Panc1 (cell line): ENCODE measurements at regions not wholly inside any gene's neighbourhood (a gene's known extent, or its start where the extent isn't known, plus 50 kb on each side); places are given as distances from the start of the nearest gene placed in this dataset.

Experiments
- ATAC-seq: fragments of 200-7000 bp; cut with Tn5 transposase; 2 replicates; pipeline ENCODE4 v1.9.1; 2020; ENCODE audit warnings: mild to moderate bottlenecking, moderate library complexity
- BruUV-seq: library from RNA; stranded (reverse); fragments of 400-500 nt; replicated peaks from 2 replicates; lab custom pipeline; 2021; lab: Mats Ljungman, UMichigan
- CTCF ChIA-PET: fragments of 300-600 bp; sonication (Branson Sonifier 250); formaldehyde crosslinking; loops from one replicate; lab custom pipeline; 2022; ENCODE audit warnings: antibody characterized with exemption; lab: Charles Lee
- POLR2A ChIA-PET: fragments of 300-600 bp; sonication (Branson Sonifier 250); formaldehyde crosslinking; loops from one replicate; lab custom pipeline; 2022; ENCODE audit warnings: antibody characterized with exemption; lab: Charles Lee
- DNase-seq: peaks from one replicate; pipeline ENCODE4 v3.0.0-alpha.2; 2010; ENCODE audit warnings: low read depth, low spot score
- H3K27ac ChIP-seq: 2 replicates; pipeline ENCODE4 v1.5.1; 2011; ENCODE audit warnings: mild to moderate bottlenecking, low read length, inconsistent platforms
- H3K27me3 ChIP-seq: fragments of 200-500 bp; sonication (Bioruptor generic); 2 replicates; pipeline ENCODE4 v1.6.0; 2014; ENCODE audit warnings: low read length, inconsistent platforms; ENCODE audit not compliant: control insufficient read depth, insufficient read depth
- H3K36me3 ChIP-seq: fragments of 200-500 bp; sonication (Bioruptor generic); 2 replicates; pipeline ENCODE4 v1.5.1; 2014; ENCODE audit warnings: inconsistent platforms, mild to moderate bottlenecking, low read length, moderate library complexity; ENCODE audit not compliant: control insufficient read depth, insufficient read depth
- H3K4me1 ChIP-seq: 2 replicates; pipeline ENCODE4 v1.5.1; 2011; ENCODE audit warnings: inconsistent platforms, mild to moderate bottlenecking, low read length, moderate library complexity; ENCODE audit not compliant: control insufficient read depth, insufficient read depth
- H3K4me3 ChIP-seq, 2 experiments: 2 replicates each; pipeline ENCODE4 v1.5.1; 2011 to 2012; ENCODE audit warnings: low read depth in 2 of 2, low read length in 2 of 2, mild to moderate bottlenecking in 2 of 2, inconsistent platforms in 1 of 2, moderate library complexity in 1 of 2
- H3K9me3 ChIP-seq: fragments of 200-500 bp; sonication (Bioruptor generic); 2 replicates; pipeline ENCODE4 v1.5.1; 2014; ENCODE audit warnings: low read depth, mild to moderate bottlenecking, inconsistent platforms, low read length, moderate library complexity; ENCODE audit not compliant: control insufficient read depth, insufficient read depth
- CTCF ChIP-seq: fragments of 450-650 bp; IDR thresholded peaks from 2 replicates; pipeline ENCODE4 v1.5.1; 2017; ENCODE audit warnings: mild to moderate bottlenecking
- POLR2AphosphoS5 ChIP-seq: IDR thresholded peaks from 2 replicates; pipeline ENCODE4 v1.6.1; 2012; ENCODE audit warnings: mild to moderate bottlenecking, low read depth, low read length, moderate library complexity
- REST ChIP-seq, 2 experiments: IDR thresholded peaks; 2 replicates each; pipeline ENCODE4 v1.6.1; 2011 to 2012; ENCODE audit warnings: low read depth in 2 of 2, control low read depth in 1 of 2, low read length in 1 of 2, mild to moderate bottlenecking in 1 of 2, moderate library complexity in 1 of 2; ENCODE audit not compliant: insufficient read depth in 1 of 2
- SIN3A ChIP-seq: IDR thresholded peaks from 2 replicates; pipeline ENCODE4 v1.6.1; 2012; ENCODE audit warnings: low read depth, mild to moderate bottlenecking, low read length, moderate library complexity, borderline replicate concordance; ENCODE audit not compliant: insufficient read depth
- TCF7L2 ChIP-seq: IDR thresholded peaks from 2 replicates; pipeline ENCODE4 v1.6.1; 2011; ENCODE audit warnings: mild to moderate bottlenecking, low read depth, low read length, inconsistent platforms
- in situ Hi-C: cut with HindIII; loops from 2 replicates; pipeline ENCODE4 v1.10.0; 2016; ENCODE audit warnings: low sequenced_read_pairs, low pct_unique_long_range_greater_than_20kb
- intact Hi-C: fragments of 100-400 bp; cut with micrococcal nuclease; formaldehyde crosslinking; loops from one replicate; pipeline ENCODE4 v1.10.0; 2022; ENCODE audit not compliant: unreplicated experiment

GRCh38 chr6:90807791-90808701 lies 221.2 kb upstream of the MAP3K7 start:
- in situ Hi-C loops (no loop called here), intact Hi-C loops (no loop called here)
- H3K9me3 ChIP-seq: no peaks in the 10 kb centered on the region
- BruUV-seq: no TSS peak
- POLR2A ChIA-PET: no interaction called here
- H3K4me3 ChIP-seq: no peak overlapping the region
- DNase-seq: no peak
- H3K27ac ChIP-seq: no peak overlapping the region
- no peak for ATAC-seq
- H3K4me1 ChIP-seq: no peaks in the 10 kb centered on the region
- no peaks in the 10 kb centered on the region for H3K36me3 ChIP-seq
- CTCF ChIA-PET: no interaction called here
- no peak for TF ChIP-seq SIN3A
- TF ChIP-seq POLR2AphosphoS5: no peak
- TF ChIP-seq REST (IDR thresholded peaks at IDR 0.05; ENCODE audit: insufficient read depth in 1 of 2, low read depth in 2 of 2, low read length in 1 of 2): no peak
- no peak for TF ChIP-seq CTCF
- no peak for TF ChIP-seq TCF7L2
- no peaks in the 10 kb centered on the region for H3K27me3 ChIP-seq

GRCh38 chr6:90805619-90806155 lies 218.8 kb upstream of the MAP3K7 start:
- no peak overlapping the region for H3K4me3 ChIP-seq
- no peaks in the 10 kb centered on the region for H3K36me3 ChIP-seq
- no TSS peak for BruUV-seq
- ChIA-PET CTCF (no interaction called here), POLR2A (no interaction called here)
- intact Hi-C loops (no loop called here), in situ Hi-C loops (no loop called here)
- TF ChIP-seq SIN3A: no peak
- no peak for TF ChIP-seq TCF7L2
- TF ChIP-seq POLR2AphosphoS5: no peak
- no peak for TF ChIP-seq CTCF
- TF ChIP-seq REST (IDR thresholded peaks at IDR 0.05; ENCODE audit: insufficient read depth in 1 of 2, low read depth in 2 of 2, low read length in 1 of 2): no peak
- H3K4me1 ChIP-seq: no peaks in the 10 kb centered on the region
- ATAC-seq (no peak), DNase-seq (no peak)
- H3K9me3 ChIP-seq: no peaks in the 10 kb centered on the region
- H3K27ac ChIP-seq: no peak overlapping the region
- no peaks in the 10 kb centered on the region for H3K27me3 ChIP-seq
